Fibroblast of lung (primary cell): ENCODE measurements at regions not wholly inside any gene's neighbourhood (a gene's known extent, or its start where the extent isn't known, plus 50 kb on each side); places are given as distances from the start of the nearest gene placed in this dataset.

Experiments
- EZH2 ChIP-seq: IDR thresholded peaks from 2 replicates; pipeline ENCODE4 v1.5.1; 2012; ENCODE audit warnings: low read length, control low read depth, mild to moderate bottlenecking; ENCODE audit errors: missing control alignments
- TF ChIP-seq, protein P1 (sequence below), 2 donors: IDR thresholded peaks in 1 of 2; conservative IDR thresholded peaks in 1 of 2; 1 replicate in 1 of 2; 2 replicates in 1 of 2; pipeline ENCODE4 v1.5.1; 2011 to 2012; ENCODE audit warnings: low read length in 2 of 2, control low read depth in 1 of 2, inconsistent platforms in 1 of 2, low read depth in 1 of 2, mild to moderate bottlenecking in 1 of 2

DNA sequence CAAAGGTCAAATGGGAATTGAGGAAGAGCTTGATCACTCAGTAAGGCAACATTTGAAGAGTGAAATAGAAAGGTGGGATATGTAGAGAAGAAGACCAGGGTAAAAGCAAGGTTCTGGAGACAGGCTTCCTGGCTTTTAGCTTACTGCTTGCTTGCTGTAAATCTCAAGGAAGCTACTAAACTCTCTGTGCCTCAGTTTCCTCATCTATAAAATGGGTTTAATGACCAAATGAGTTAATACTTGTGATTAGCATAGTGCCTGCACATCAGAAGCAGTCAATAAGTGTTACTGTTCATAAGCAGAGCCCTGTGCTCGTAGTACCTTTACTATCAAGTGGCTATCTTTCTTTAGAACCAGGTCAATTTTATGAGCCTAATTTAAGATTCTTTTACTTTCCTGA lies 222.2 kb upstream of the ITGA4 start:
- TF ChIP-seq EZH2 = no peak
- TF ChIP-seq, protein P1, sequence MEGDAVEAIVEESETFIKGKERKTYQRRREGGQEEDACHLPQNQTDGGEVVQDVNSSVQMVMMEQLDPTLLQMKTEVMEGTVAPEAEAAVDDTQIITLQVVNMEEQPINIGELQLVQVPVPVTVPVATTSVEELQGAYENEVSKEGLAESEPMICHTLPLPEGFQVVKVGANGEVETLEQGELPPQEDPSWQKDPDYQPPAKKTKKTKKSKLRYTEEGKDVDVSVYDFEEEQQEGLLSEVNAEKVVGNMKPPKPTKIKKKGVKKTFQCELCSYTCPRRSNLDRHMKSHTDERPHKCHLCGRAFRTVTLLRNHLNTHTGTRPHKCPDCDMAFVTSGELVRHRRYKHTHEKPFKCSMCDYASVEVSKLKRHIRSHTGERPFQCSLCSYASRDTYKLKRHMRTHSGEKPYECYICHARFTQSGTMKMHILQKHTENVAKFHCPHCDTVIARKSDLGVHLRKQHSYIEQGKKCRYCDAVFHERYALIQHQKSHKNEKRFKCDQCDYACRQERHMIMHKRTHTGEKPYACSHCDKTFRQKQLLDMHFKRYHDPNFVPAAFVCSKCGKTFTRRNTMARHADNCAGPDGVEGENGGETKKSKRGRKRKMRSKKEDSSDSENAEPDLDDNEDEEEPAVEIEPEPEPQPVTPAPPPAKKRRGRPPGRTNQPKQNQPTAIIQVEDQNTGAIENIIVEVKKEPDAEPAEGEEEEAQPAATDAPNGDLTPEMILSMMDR (conservative IDR thresholded peaks at IDR 0.05 in 1 of 2, IDR thresholded peaks at IDR 0.05 in 1 of 2; ENCODE audit: low read depth in 1 of 2, low read length in 2 of 2) = no peak
